K562 (cell line): ENCODE measurements at regions not wholly inside any gene's neighbourhood (a gene's known extent, or its start where the extent isn't known, plus 50 kb on each side); places are given as distances from the start of the nearest gene placed in this dataset.
A peak's percentile ranks its signal among the peaks of the same experiment; 100 is the strongest.

Source experiments
- ATAC-seq: fragments of 200-7000 bp; cut with Tn5 transposase; 3 replicates; pipeline ENCODE4 v1.9.1; 2020; ENCODE audit warnings: moderate library complexity
- BruUV-seq: library from RNA; stranded (reverse); fragments of 400-500 nt; replicated peaks from 2 replicates; lab custom pipeline; 2021; lab: Mats Ljungman, UMichigan
- CTCF ChIA-PET: fragments of 300-600 bp; formaldehyde crosslinking; extraction: SDS; loops from one replicate; lab custom pipeline; 2021; ENCODE audit warnings: low intra/inter-chr PET ratio; lab: Yijun Ruan, JAX
- POLR2A ChIA-PET: fragments of 300-600, 350-650 bp; sonication (Branson Sonifier 250); formaldehyde crosslinking; extraction: SDS; loops from one replicate; lab custom pipeline; 2021; ENCODE audit warnings: antibody characterized with exemption, inconsistent platforms; lab: Yijun Ruan, JAX
- DNase-seq, 4 experiments: peaks; one replicate each; pipeline versions ENCODE4 v3.0.0 to v3.0.0-alpha.2; 2011 to 2018; ENCODE audit warnings: low spot score in 3 of 4, mixed read lengths in 3 of 4; ENCODE audit errors: extremely low read depth in 1 of 4
- FAIRE-seq: peaks from 2 replicates; lab custom pipeline; 2011; peaks lifted over from hg19 to GRCh38; lab: Jason Lieb, UNC
- H2AFZ ChIP-seq: 2 replicates; pipeline ENCODE4 v1.6.0; 2011; ENCODE audit warnings: low read depth, low read length, control low read depth, inconsistent platforms
- H3K27ac ChIP-seq: fragments of 200-600 bp; 3 replicates; pipeline ENCODE4 v1.8.0; 2011; ENCODE audit warnings: low read depth, mild to moderate bottlenecking, control low read depth, inconsistent platforms, low read length, moderate library complexity, mixed read lengths; ENCODE audit errors: extremely low read depth
- H3K27me3 ChIP-seq, 2 experiments: fragments of 300-600 bp in 1 of 2; 2 replicates in 1 of 2; 3 replicates in 1 of 2; pipeline versions ENCODE4 v1.6.0 to v1.8.0; 2011; ENCODE audit warnings: inconsistent platforms in 2 of 2, low read length in 2 of 2, mild to moderate bottlenecking in 1 of 2, mixed read lengths in 1 of 2, moderate library complexity in 1 of 2; ENCODE audit not compliant: control insufficient read depth in 2 of 2, insufficient read depth in 2 of 2
- H3K36me3 ChIP-seq: fragments of 300-600 bp; 3 replicates; pipeline ENCODE4 v1.8.0; 2011; ENCODE audit warnings: mild to moderate bottlenecking, low read length, inconsistent platforms; ENCODE audit not compliant: control insufficient read depth, insufficient read depth
- H3K4me1 ChIP-seq, 2 experiments: fragments of 200-600 bp in 1 of 2; replicated peaks in 1 of 2; 2 replicates in 1 of 2; 3 replicates in 1 of 2; pipeline versions ENCODE4 v1.5.1 to v1.8.0; 2011; ENCODE audit warnings: inconsistent platforms in 2 of 2, low read length in 2 of 2, mild to moderate bottlenecking in 1 of 2, mixed read lengths in 1 of 2, moderate library complexity in 1 of 2; ENCODE audit not compliant: control insufficient read depth in 2 of 2, insufficient read depth in 2 of 2
- H3K4me2 ChIP-seq: 2 replicates; pipeline ENCODE4 v1.6.1; 2011; ENCODE audit warnings: low read length, control low read depth, inconsistent platforms, mixed read lengths; ENCODE audit not compliant: insufficient read depth
- H3K4me3 ChIP-seq: fragments of 200-600 bp; sonication (generic), shearing (Covaris generic); 2 replicates; pipeline ENCODE4 v1.5.1; 2016; ENCODE audit warnings: control low read depth, inconsistent platforms
- H3K79me2 ChIP-seq: fragments of 200-600 bp; 3 replicates; pipeline ENCODE4 v1.8.0; 2011; ENCODE audit warnings: low read length, inconsistent platforms; ENCODE audit not compliant: control insufficient read depth, insufficient read depth
- H3K9ac ChIP-seq, 2 experiments: 2 replicates each; pipeline versions ENCODE4 v1.6.0 to v1.6.1; 2011; ENCODE audit warnings: low read depth in 2 of 2, low read length in 2 of 2, control low read depth in 1 of 2, inconsistent platforms in 1 of 2, mild to moderate bottlenecking in 1 of 2, mixed read lengths in 1 of 2; ENCODE audit not compliant: insufficient read depth in 1 of 2
- H3K9me1 ChIP-seq: one replicate; pipeline ENCODE4 v1.6.0; 2011; ENCODE audit warnings: inconsistent platforms, mild to moderate bottlenecking, low read length, moderate library complexity; ENCODE audit not compliant: control insufficient read depth, insufficient read depth
- H3K9me3 ChIP-seq: replicated peaks from 2 replicates; pipeline ENCODE4 v1.5.1; 2011; ENCODE audit warnings: low read depth, low read length, inconsistent platforms; ENCODE audit not compliant: control insufficient read depth, insufficient read depth
- H4K20me1 ChIP-seq: replicated peaks from 2 replicates; pipeline ENCODE4 v1.6.1; 2011; ENCODE audit warnings: low read length, inconsistent platforms, mixed read lengths; ENCODE audit not compliant: control insufficient read depth, insufficient read depth
- CEBPG ChIP-seq, 3 experiments: fragments of 200-800 bp in 1 of 3; sonication (Bioruptor generic) in 1 of 3; sonication (generic) in 1 of 3; formaldehyde crosslinking in 1 of 3; IDR thresholded peaks in 2 of 3; conservative IDR thresholded peaks in 1 of 3; 2 replicates each; pipeline versions ENCODE4 v1.6.1 to v1.8.0; 2016 to 2022; ENCODE audit warnings: missing compliant biosample characterization in 2 of 3, missing genetic modification characterization in 2 of 3, mild to moderate bottlenecking in 1 of 3, missing genetic modification reagents in 1 of 3
- WGBS: fragments of 100-300 bp; shearing (Covaris generic); methylation state at CpG from one replicate; pipeline ENCODE4 v1.1.6; 2016; ENCODE audit warnings: low coverage, mixed read lengths; ENCODE audit not compliant: insufficient coverage; ENCODE audit errors: missing lambda C conversion rate; 5-methylcytosine and 5-hydroxymethylcytosine counted together
- in situ Hi-C: fragments of 300-500 bp; cut with MboI; formaldehyde crosslinking; loops from 4 replicates; pipeline ENCODE4 v1.15.0; 2018; ENCODE audit warnings: inconsistent platforms, mixed read lengths
- intact Hi-C: fragments of 100-400 bp; cut with micrococcal nuclease; formaldehyde crosslinking; loops from 2 replicates; pipeline ENCODE4 v1.14.2; 2022
- TF ChIP-seq, protein P1 (sequence below): IDR thresholded peaks from 2 replicates; pipeline ENCODE4 v1.6.1; 2011; ENCODE audit warnings: borderline replicate concordance, low read depth, mild to moderate bottlenecking, moderate library complexity, low read length; ENCODE audit not compliant: insufficient read depth, poor library complexity, severe bottlenecking

DNA sequence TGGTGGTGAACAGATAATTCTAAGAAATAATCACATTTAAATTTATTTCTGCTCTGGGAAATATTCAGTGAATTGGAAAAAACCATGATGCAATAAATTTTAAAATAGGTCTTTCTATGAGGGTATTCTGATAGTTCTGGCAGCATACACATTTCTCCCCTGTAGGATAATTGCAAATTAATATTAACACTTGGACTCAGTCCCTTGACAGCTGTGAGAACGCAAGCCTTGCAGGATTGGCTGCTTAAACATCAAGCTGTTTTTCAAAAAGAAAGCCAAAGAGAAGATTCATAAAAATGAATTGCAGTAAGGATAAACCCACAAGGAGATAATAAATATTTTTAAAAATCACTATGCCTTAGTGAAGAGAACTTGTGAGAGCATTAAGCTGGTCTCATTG lies 180.0 kb downstream of the MTRR start:
- H4K20me1 ChIP-seq, result no peaks in the 10 kb centered on the region
- no peak overlapping the region for H3K4me3 ChIP-seq
- ATAC-seq (no peak), DNase-seq (no peak), FAIRE-seq (no peak)
- no peaks in the 10 kb centered on the region for H3K9me3 ChIP-seq
- H2AFZ ChIP-seq, result no peak overlapping the region
- H3K9me1 ChIP-seq, result no peaks in the 10 kb centered on the region
- in situ Hi-C loops (no loop called here), intact Hi-C loops (loop anchor here (5.0 kb wide), 1 partner anchor 122 kb away; no protein-coding TSS in a partner anchor)
- H3K4me1 ChIP-seq, result peaks cover 0 to 3% of the 10 kb centered on the region in 2 experiments; a peak in 1 of 5 replicates
- peaks cover 0 to 12% of the 10 kb centered on the region in 2 experiments; a peak in 3 of 5 replicates for H3K27me3 ChIP-seq
- POLR2A ChIA-PET, result no interaction called here
- no peaks in the 10 kb centered on the region for H3K79me2 ChIP-seq
- no peak overlapping the region for H3K27ac ChIP-seq
- BruUV-seq, result no TSS peak
- TF ChIP-seq CEBPG (CRISPR knock-in tag; IDR thresholded peaks at IDR 0.05), result no peak
- peak in 1 of 2 experiments; percentile 44; a peak in 1 of 4 replicates for TF ChIP-seq CEBPG (tag; conservative IDR thresholded peaks at IDR 0.05 in 1 of 2, IDR thresholded peaks at IDR 0.05 in 1 of 2)
- TF ChIP-seq, protein P1, sequence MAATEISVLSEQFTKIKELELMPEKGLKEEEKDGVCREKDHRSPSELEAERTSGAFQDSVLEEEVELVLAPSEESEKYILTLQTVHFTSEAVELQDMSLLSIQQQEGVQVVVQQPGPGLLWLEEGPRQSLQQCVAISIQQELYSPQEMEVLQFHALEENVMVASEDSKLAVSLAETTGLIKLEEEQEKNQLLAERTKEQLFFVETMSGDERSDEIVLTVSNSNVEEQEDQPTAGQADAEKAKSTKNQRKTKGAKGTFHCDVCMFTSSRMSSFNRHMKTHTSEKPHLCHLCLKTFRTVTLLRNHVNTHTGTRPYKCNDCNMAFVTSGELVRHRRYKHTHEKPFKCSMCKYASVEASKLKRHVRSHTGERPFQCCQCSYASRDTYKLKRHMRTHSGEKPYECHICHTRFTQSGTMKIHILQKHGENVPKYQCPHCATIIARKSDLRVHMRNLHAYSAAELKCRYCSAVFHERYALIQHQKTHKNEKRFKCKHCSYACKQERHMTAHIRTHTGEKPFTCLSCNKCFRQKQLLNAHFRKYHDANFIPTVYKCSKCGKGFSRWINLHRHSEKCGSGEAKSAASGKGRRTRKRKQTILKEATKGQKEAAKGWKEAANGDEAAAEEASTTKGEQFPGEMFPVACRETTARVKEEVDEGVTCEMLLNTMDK, result no peak
- CTCF ChIA-PET, result no interaction called here
- 0% methylated on average over 1 of the region's 1 CpG for WGBS
- no peak overlapping the region for H3K9ac ChIP-seq
- no peaks in the 10 kb centered on the region for H3K36me3 ChIP-seq
- H3K4me2 ChIP-seq, result no peak overlapping the region
